ENCODE measurements at regions not wholly inside any gene's neighbourhood (a gene's known extent, or its start where the extent isn't known, plus 50 kb on each side); places are given as distances from the start of the nearest gene placed in this dataset.
A peak's percentile ranks its signal among the peaks of the same experiment; 100 is the strongest.

DNA sequence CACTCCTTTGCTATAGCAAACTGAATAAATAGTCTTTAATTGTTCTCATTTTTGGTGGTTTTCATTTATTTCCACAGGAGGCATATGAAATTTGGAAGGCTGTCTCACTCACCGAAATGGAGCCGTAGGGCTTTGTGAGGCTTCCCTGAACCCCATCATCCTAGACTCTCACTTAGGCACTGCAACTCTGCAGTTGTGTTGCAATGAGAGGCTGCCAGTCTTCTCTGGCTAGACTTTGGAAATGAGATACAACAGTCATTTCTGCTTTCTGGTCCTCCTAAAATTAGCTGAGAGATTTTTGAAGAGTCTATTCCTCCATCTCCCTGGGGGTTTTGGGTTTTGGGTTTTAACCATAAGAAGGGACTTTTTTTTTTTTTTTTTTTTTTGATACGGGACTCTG is 146.5 kb downstream of the SH3BGRL start:
- no peak for DNase-seq (ENCODE audit: extremely low spot score)
- CTCF ChIA-PET, result interaction anchor here (1.4 kb wide), 1 partner anchor 12 kb away, joined by 4 read pairs; no protein-coding TSS in a partner anchor
- POLR2A ChIA-PET, result no interaction called here
- TF ChIP-seq, protein P1, sequence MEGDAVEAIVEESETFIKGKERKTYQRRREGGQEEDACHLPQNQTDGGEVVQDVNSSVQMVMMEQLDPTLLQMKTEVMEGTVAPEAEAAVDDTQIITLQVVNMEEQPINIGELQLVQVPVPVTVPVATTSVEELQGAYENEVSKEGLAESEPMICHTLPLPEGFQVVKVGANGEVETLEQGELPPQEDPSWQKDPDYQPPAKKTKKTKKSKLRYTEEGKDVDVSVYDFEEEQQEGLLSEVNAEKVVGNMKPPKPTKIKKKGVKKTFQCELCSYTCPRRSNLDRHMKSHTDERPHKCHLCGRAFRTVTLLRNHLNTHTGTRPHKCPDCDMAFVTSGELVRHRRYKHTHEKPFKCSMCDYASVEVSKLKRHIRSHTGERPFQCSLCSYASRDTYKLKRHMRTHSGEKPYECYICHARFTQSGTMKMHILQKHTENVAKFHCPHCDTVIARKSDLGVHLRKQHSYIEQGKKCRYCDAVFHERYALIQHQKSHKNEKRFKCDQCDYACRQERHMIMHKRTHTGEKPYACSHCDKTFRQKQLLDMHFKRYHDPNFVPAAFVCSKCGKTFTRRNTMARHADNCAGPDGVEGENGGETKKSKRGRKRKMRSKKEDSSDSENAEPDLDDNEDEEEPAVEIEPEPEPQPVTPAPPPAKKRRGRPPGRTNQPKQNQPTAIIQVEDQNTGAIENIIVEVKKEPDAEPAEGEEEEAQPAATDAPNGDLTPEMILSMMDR (IDR thresholded peaks at IDR 0.05; ENCODE audit: control extremely low read depth, extremely low read depth, low read depth, missing control alignments), result no peak

DNA sequence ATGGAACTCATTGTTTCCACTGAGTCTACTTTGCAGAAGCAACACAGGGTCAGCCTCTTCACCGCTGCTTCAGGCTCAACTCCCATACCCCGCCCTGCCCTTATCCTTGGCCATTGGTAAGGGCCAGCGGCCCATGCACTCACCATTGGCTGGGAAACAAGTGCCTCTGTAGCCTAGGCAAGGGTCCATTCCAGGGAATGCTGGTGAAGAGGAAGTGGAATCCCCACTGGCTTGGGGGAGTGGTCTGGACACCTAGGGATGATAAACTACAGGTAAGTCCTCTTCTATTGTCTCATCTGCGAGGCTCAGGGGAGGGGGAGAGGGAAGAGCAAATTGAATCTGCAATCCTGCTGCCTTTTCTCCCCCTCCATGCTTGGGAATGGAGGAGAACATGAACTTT is 153.1 kb downstream of the SH3BGRL start:
- DNase-seq (ENCODE audit: extremely low spot score), result no peak
- ChIA-PET POLR2A (no interaction called here), CTCF (no interaction called here)
- TF ChIP-seq, protein P1 (IDR thresholded peaks at IDR 0.05; ENCODE audit: control extremely low read depth, extremely low read depth, low read depth, missing control alignments), result no peak

DNA sequence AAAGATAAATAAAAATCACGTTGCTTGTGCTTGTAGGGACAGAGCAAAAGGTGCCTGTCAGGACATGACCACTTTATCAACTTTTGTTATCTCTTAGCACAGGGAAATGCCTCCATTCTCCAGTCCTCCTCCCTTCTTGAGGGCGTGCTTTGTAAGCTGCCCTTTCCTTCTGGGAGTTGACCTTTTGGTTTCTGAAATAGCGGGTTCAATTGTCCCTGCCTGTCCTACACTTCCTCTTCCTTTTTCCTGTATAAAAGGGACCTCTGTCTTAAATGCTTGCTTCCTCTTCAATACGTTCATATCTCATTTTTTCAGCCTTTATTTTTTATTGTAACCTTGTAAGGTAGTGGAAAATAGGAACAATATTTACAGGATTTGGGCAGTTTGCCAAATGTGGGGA is 153.5 kb downstream of the SH3BGRL start:
- TF ChIP-seq, protein P1 (IDR thresholded peaks at IDR 0.05; ENCODE audit: control extremely low read depth, extremely low read depth, low read depth, missing control alignments), result no peak
- CTCF ChIA-PET, result no interaction called here
- DNase-seq (ENCODE audit: extremely low spot score), result no peak
- POLR2A ChIA-PET, result no interaction called here

DNA sequence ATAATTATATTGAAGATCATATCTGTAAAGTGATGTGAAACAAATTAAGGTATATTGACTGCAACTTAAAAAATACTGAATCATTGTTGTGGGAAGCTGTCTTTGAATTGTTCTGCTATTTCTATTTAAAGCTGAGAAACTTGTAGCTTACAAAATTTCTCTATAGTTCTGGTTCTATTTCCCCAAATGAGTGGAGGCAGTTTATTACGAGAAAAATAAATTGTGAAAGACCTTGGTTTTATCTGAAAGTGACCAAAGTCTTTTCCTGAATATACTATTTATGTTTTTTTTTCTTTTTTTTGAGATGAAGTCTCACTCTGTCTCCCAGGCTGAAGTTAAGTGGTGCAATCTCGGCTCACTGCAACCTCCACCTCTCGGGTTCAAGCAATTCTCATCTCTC is 165.4 kb downstream of the SH3BGRL start:
- ChIA-PET CTCF (interaction anchor here (0.7 to 1.8 kb wide), 2 partner anchors 10 to 1154 kb away, joined by 3 to 6 read pairs; no protein-coding TSS in a partner anchor), POLR2A (no interaction called here)
- DNase-seq (ENCODE audit: extremely low spot score), result no peak
- TF ChIP-seq, protein P1 (IDR thresholded peaks at IDR 0.05; ENCODE audit: control extremely low read depth, extremely low read depth, low read depth, missing control alignments), result no peak

DNA sequence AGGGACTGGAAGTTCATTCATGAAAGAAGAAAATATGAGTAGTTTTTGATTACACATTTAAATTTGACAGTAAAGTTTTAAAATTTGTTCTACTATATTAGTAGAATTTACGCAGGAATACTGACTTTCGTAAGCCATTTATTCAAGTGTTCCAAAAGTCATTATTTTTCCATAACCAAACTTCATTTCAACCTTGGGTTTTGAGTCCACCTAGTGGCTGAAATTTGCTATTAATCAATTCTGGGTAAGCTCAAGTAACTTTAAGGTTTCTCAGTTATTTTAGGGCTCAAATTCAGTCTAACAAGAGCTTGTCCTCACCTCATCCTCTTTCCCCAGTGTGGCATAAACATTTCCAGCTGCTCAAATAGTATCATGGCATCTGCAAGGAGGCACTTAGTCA is 175.4 kb downstream of the SH3BGRL start:
- peak; percentile 13 for DNase-seq (ENCODE audit: extremely low spot score)
- TF ChIP-seq, protein P1 (IDR thresholded peaks at IDR 0.05; ENCODE audit: control extremely low read depth, extremely low read depth, low read depth, missing control alignments), result peak; percentile 47
- POLR2A ChIA-PET, result interaction anchor here (0.6 kb wide), 1 partner anchor 11 kb away, joined by 3 read pairs; no protein-coding TSS in a partner anchor

DNA sequence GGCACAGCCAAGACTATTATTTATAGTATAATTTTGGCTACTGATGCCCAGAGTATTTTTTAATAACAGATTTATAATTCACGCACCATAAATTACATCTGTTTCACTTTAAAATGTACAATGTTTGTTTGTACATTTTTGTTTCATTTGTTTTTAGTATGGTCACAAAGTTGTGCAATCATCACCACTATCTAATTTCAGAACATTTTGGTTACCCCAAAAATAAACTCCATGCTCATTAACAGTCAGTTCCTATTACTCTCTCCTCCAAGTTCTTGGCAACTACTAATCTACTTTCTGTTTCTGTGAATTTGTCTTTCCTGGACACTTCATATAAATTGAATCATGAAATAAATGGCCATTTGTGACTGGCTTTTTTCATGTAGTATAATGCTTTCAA is 176.7 kb downstream of the SH3BGRL start:
- no peak for DNase-seq (ENCODE audit: extremely low spot score)
- TF ChIP-seq, protein P1 (IDR thresholded peaks at IDR 0.05; ENCODE audit: control extremely low read depth, extremely low read depth, low read depth, missing control alignments), result no peak
- POLR2A ChIA-PET, result no interaction called here
- CTCF ChIA-PET, result interaction anchor here (1.3 to 2.1 kb wide), 3 partner anchors 11 to 205 kb away, joined by 6 to 9 read pairs (median 6); no protein-coding TSS in a partner anchor

More for the DNA sequence above, 175.4 kb downstream of the SH3BGRL start:
- CTCF ChIA-PET, result interaction anchor here (0.9 to 2.1 kb wide), 6 partner anchors 10 to 204 kb away, joined by 3 to 9 read pairs (median 5); no protein-coding TSS in a partner anchor

Data from GM10248 (cell line).